ENCODE measurements at regions not wholly inside any gene's neighbourhood (a gene's known extent, or its start where the extent isn't known, plus 50 kb on each side); places are given as distances from the start of the nearest gene placed in this dataset.

DNA sequence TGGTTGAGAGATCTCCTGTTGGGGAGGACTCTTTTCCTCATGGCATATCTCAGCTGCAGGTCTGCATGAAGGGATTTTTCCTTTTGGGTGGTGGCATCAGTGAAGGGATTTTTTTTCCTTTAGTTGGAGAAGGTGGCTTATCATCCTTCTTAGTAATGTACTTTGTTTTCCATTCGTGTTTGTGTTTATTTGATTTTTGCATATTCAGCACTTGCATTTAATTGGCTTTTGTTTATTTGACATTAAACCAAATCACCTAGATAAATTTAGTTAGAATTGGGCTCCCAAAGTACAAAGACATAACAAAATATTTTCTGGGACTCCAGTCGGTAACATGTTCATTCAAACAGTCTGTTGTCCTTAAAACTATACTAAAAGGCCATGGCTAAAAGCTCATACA, 56.2 kb upstream of the MANEA start:
- no peak for DNase-seq
- in situ Hi-C loops (cut with MboI; ENCODE audit: low pct_unique_long_range_greater_than_20kb, low sequenced_read_pairs), result no loop called here

Measured in KBM-7 (cell line).